Upper lobe of left lung (tissue), 4 donors: ENCODE measurements at regions not wholly inside any gene's neighbourhood (a gene's known extent, or its start where the extent isn't known, plus 50 kb on each side); places are given as distances from the start of the nearest gene placed in this dataset.

Experiments
- CTCF ChIP-seq, 6 experiments: fragments of 450-650 bp in 4 of 6; fragments of 200-600 bp in 2 of 6; sonication (generic) in 2 of 6; IDR thresholded peaks; one replicate each; pipeline ENCODE4 v1.5.1; 2016 to 2019; ENCODE audit warnings: antibody characterized with exemption in 6 of 6
- POLR2A ChIP-seq, 4 donors: fragments of 450-650 bp; IDR thresholded peaks; one replicate each; pipeline ENCODE4 v1.5.1; 2016 to 2017; ENCODE audit warnings: antibody characterized with exemption in 4 of 4, mild to moderate bottlenecking in 2 of 4

GRCh38 chr2:12436483-12436882, 280.3 kb upstream of the TRIB2 start:
- no peak for TF ChIP-seq CTCF (IDR thresholded peaks at IDR 0.05)
- no peak for TF ChIP-seq POLR2A (IDR thresholded peaks at IDR 0.05)
